ENCODE measurements at regions not wholly inside any gene's neighbourhood (a gene's known extent, or its start where the extent isn't known, plus 50 kb on each side); places are given as distances from the start of the nearest gene placed in this dataset.

- TF ChIP-seq, protein P1, sequence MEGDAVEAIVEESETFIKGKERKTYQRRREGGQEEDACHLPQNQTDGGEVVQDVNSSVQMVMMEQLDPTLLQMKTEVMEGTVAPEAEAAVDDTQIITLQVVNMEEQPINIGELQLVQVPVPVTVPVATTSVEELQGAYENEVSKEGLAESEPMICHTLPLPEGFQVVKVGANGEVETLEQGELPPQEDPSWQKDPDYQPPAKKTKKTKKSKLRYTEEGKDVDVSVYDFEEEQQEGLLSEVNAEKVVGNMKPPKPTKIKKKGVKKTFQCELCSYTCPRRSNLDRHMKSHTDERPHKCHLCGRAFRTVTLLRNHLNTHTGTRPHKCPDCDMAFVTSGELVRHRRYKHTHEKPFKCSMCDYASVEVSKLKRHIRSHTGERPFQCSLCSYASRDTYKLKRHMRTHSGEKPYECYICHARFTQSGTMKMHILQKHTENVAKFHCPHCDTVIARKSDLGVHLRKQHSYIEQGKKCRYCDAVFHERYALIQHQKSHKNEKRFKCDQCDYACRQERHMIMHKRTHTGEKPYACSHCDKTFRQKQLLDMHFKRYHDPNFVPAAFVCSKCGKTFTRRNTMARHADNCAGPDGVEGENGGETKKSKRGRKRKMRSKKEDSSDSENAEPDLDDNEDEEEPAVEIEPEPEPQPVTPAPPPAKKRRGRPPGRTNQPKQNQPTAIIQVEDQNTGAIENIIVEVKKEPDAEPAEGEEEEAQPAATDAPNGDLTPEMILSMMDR (IDR thresholded peaks at IDR 0.05; ENCODE audit: unreplicated experiment): no peak
- H3K27me3 Mint-ChIP-seq (ENCODE audit: unreplicated experiment): no peaks in the 10 kb centered on the region
- no peaks in the 10 kb centered on the region for H3K9me3 Mint-ChIP-seq (ENCODE audit: unreplicated experiment)
- no peak for DNase-seq (ENCODE audit: low spot score)
- no peak overlapping the region for H3K27ac Mint-ChIP-seq (ENCODE audit: unreplicated experiment)
- H3K4me3 Mint-ChIP-seq (ENCODE audit: unreplicated experiment): no peak overlapping the region
- no peaks in the 10 kb centered on the region for H3K36me3 Mint-ChIP-seq (ENCODE audit: low read depth, unreplicated experiment)
- no peaks in the 10 kb centered on the region for H3K4me1 Mint-ChIP-seq (ENCODE audit: unreplicated experiment)
Observed at GRCh38 chr10:8633909-8634308, 579.4 kb downstream of the GATA3 start.

- TF ChIP-seq, protein P1 (IDR thresholded peaks at IDR 0.05; ENCODE audit: unreplicated experiment): no peak
- Mint-ChIP-seq H3K9me3 (ENCODE audit: unreplicated experiment) (no peaks in the 10 kb centered on the region), H3K27me3 (ENCODE audit: unreplicated experiment) (no peaks in the 10 kb centered on the region), H3K27ac (ENCODE audit: unreplicated experiment) (no peak overlapping the region), H3K4me1 (ENCODE audit: unreplicated experiment) (no peaks in the 10 kb centered on the region), H3K4me3 (ENCODE audit: unreplicated experiment) (no peak overlapping the region), H3K36me3 (ENCODE audit: low read depth, unreplicated experiment) (no peaks in the 10 kb centered on the region)
- no peak for DNase-seq (ENCODE audit: low spot score)
Observed at GRCh38 chr10:8636371-8636770, 581.9 kb downstream of the GATA3 start.

DNA sequence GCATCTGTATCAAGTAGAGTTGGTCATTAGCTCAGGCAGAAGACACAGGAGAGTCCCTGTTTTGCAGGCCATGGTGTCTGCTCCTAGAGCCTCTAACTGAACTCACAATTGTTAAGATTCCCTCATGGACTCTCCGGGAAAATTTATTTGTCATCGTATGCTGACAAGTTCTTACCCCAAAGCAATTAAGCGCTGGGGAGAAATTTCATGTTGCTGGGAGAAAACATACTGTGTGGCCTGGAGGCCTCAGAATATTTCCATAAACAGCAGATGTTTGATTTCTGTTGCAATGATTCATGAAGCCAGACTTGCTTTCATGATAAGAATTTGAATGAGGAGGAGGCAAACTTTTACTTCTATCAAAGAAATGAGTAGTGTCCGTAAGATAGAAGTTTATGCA, 583.2 kb downstream of the GATA3 start:
- Mint-ChIP-seq H3K27ac (ENCODE audit: unreplicated experiment) (no peak overlapping the region), H3K36me3 (ENCODE audit: low read depth, unreplicated experiment) (no peaks in the 10 kb centered on the region), H3K9me3 (ENCODE audit: unreplicated experiment) (peaks cover 5% of the 10 kb centered on the region)

DNA sequence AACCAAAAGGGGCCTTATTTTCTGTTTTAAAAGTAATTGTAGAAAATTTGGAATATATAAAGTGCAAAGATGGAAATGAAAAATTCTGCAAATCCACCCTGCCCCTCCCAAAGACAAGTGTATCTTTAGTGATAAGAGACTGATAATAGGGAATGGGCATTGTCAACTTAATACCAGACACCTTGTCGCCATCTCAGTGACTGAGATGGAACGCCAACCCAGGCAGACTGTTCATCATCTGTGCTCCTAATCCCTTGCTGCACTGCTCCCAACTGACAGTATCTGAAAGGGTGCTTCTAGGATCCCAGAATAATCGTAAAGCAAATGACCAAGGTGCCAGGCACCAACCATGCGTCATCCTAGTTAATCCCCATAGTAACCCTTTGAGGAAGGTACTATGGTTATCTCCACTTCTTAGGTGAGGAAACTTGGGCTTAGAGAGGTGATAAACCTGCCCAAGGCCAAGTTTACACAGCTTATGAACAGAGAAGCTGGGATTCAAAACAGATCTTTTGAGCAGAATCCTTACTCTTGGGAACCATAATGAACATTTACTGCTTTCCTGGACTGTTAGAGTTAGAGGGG, 583.7 kb downstream of the GATA3 start:
- Mint-ChIP-seq H3K27ac (ENCODE audit: unreplicated experiment) (no peak overlapping the region), H3K9me3 (ENCODE audit: unreplicated experiment) (peaks cover 5% of the 10 kb centered on the region), H3K27me3 (ENCODE audit: unreplicated experiment) (no peaks in the 10 kb centered on the region), H3K4me1 (ENCODE audit: unreplicated experiment) (no peaks in the 10 kb centered on the region), H3K36me3 (ENCODE audit: low read depth, unreplicated experiment) (no peaks in the 10 kb centered on the region), H3K4me3 (ENCODE audit: unreplicated experiment) (no peak overlapping the region)
- no peak for DNase-seq (ENCODE audit: low spot score)
- TF ChIP-seq, protein P1 (IDR thresholded peaks at IDR 0.05; ENCODE audit: unreplicated experiment): no peak

More for the DNA sequence above, 583.2 kb downstream of the GATA3 start:
- Mint-ChIP-seq H3K4me3 (ENCODE audit: unreplicated experiment) (no peak overlapping the region), H3K27me3 (ENCODE audit: unreplicated experiment) (no peaks in the 10 kb centered on the region), H3K4me1 (ENCODE audit: unreplicated experiment) (no peaks in the 10 kb centered on the region)
- TF ChIP-seq, protein P1 (IDR thresholded peaks at IDR 0.05; ENCODE audit: unreplicated experiment): no peak
- no peak for DNase-seq (ENCODE audit: low spot score)

GRCh38 chr10:8639486-8640185, 585.1 kb downstream of the GATA3 start:
- Mint-ChIP-seq H3K36me3 (ENCODE audit: low read depth, unreplicated experiment) (no peaks in the 10 kb centered on the region), H3K27me3 (ENCODE audit: unreplicated experiment) (no peaks in the 10 kb centered on the region), H3K9me3 (ENCODE audit: unreplicated experiment) (peaks cover 5% of the 10 kb centered on the region), H3K4me1 (ENCODE audit: unreplicated experiment) (no peaks in the 10 kb centered on the region), H3K4me3 (ENCODE audit: unreplicated experiment) (no peak overlapping the region), H3K27ac (ENCODE audit: unreplicated experiment) (no peak overlapping the region)
- TF ChIP-seq, protein P1 (IDR thresholded peaks at IDR 0.05; ENCODE audit: unreplicated experiment): no peak
- DNase-seq (ENCODE audit: low spot score): no peak
